Inflammatory macrophage (primary cell): ENCODE measurements at regions not wholly inside any gene's neighbourhood (a gene's known extent, or its start where the extent isn't known, plus 50 kb on each side); places are given as distances from the start of the nearest gene placed in this dataset.
A peak's percentile ranks its signal among the peaks of the same experiment; 100 is the strongest.

Source experiments
- DNase-seq, 2 donors: peaks; one replicate each; pipeline ENCODE4 v3.0.0-alpha.2; 2020 to 2022

- DNase-seq = no peak
Measured at GRCh38 chr5:89384391-89384790, 501.4 kb upstream of the MEF2C start.

- no peak for DNase-seq
Measured at GRCh38 chr5:89380635-89381034, 497.7 kb upstream of the MEF2C start.

GRCh38 chr5:89377767-89378455 lies 494.9 kb upstream of the MEF2C start:
- DNase-seq = no peak

GRCh38 chr5:89374818-89375521 lies 492.0 kb upstream of the MEF2C start:
- no peak for DNase-seq

- no peak for DNase-seq
Measured at GRCh38 chr5:89374144-89374784, 491.3 kb upstream of the MEF2C start.

- DNase-seq = no peak
Measured at GRCh38 chr5:89372176-89372575, 489.2 kb upstream of the MEF2C start.

- no peak for DNase-seq
Measured at GRCh38 chr5:89371646-89372045, 488.7 kb upstream of the MEF2C start.

- no peak for DNase-seq
Measured at GRCh38 chr5:89359046-89359445, 476.1 kb upstream of the MEF2C start.

- DNase-seq = no peak
Measured at GRCh38 chr5:89353837-89354551, 471.0 kb upstream of the MEF2C start.

- DNase-seq = no peak
Measured at GRCh38 chr5:89351975-89352374, 469.0 kb upstream of the MEF2C start.

- no peak for DNase-seq
Measured at GRCh38 chr5:89351222-89351621, 468.2 kb upstream of the MEF2C start.

GRCh38 chr5:89350684-89351083 lies 467.7 kb upstream of the MEF2C start:
- no peak for DNase-seq

GRCh38 chr5:89349246-89349980 lies 466.4 kb upstream of the MEF2C start:
- no peak for DNase-seq

- peak; percentile 27 to 33 for DNase-seq
Measured at GRCh38 chr5:89346573-89346972, 463.6 kb upstream of the MEF2C start.

- peak; percentile 51 to 61 for DNase-seq
Measured at GRCh38 chr5:89343666-89344065, 460.7 kb upstream of the MEF2C start.

- DNase-seq = no peak
Measured at GRCh38 chr5:89342106-89342876, 459.3 kb upstream of the MEF2C start.

GRCh38 chr5:89338935-89339334 lies 456.0 kb upstream of the MEF2C start:
- no peak for DNase-seq

GRCh38 chr5:89336111-89336510 lies 453.1 kb upstream of the MEF2C start:
- DNase-seq = no peak

- DNase-seq = no peak
Measured at GRCh38 chr5:89330140-89330539, 447.2 kb upstream of the MEF2C start.

GRCh38 chr5:89327608-89328007 lies 444.6 kb upstream of the MEF2C start:
- DNase-seq = no peak

GRCh38 chr5:89324990-89325389 lies 442.0 kb upstream of the MEF2C start:
- peak; percentile 64 to 86 for DNase-seq
